Loucy (cell line): ENCODE measurements at regions not wholly inside any gene's neighbourhood (a gene's known extent, or its start where the extent isn't known, plus 50 kb on each side); places are given as distances from the start of the nearest gene placed in this dataset.

Experiments
- EZH2phosphoT487 ChIP-seq: fragments of 200-600 bp; IDR thresholded peaks from 2 replicates; pipeline ENCODE4 v1.6.1; 2018; ENCODE audit warnings: antibody characterized with exemption, mild to moderate bottlenecking, moderate library complexity, borderline replicate concordance
- TF ChIP-seq, protein P1 (sequence below): fragments of 200-600 bp; sonication (generic); conservative IDR thresholded peaks from 2 replicates; pipeline ENCODE4 v1.5.1; 2014; ENCODE audit warnings: mild to moderate bottlenecking, antibody characterized with exemption, low read length

- TF ChIP-seq, protein P1, sequence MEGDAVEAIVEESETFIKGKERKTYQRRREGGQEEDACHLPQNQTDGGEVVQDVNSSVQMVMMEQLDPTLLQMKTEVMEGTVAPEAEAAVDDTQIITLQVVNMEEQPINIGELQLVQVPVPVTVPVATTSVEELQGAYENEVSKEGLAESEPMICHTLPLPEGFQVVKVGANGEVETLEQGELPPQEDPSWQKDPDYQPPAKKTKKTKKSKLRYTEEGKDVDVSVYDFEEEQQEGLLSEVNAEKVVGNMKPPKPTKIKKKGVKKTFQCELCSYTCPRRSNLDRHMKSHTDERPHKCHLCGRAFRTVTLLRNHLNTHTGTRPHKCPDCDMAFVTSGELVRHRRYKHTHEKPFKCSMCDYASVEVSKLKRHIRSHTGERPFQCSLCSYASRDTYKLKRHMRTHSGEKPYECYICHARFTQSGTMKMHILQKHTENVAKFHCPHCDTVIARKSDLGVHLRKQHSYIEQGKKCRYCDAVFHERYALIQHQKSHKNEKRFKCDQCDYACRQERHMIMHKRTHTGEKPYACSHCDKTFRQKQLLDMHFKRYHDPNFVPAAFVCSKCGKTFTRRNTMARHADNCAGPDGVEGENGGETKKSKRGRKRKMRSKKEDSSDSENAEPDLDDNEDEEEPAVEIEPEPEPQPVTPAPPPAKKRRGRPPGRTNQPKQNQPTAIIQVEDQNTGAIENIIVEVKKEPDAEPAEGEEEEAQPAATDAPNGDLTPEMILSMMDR = no peak
- no peak for TF ChIP-seq EZH2phosphoT487
Measured at GRCh38 chr17:73767696-73768095, 123.5 kb upstream of the SDK2 start.
